BJ (cell line): ENCODE measurements at regions not wholly inside any gene's neighbourhood (a gene's known extent, or its start where the extent isn't known, plus 50 kb on each side); places are given as distances from the start of the nearest gene placed in this dataset.

ENCODE experiments used
- CTCF ChIA-PET: fragments of 350-600 bp; formaldehyde crosslinking; extraction: SDS; loops from one replicate; lab custom pipeline; 2021; ENCODE audit warnings: antibody characterized with exemption, inconsistent platforms; lab: Yijun Ruan, JAX
- POLR2A ChIA-PET: fragments of 300-600 bp; sonication (Branson Sonifier 250); formaldehyde crosslinking; extraction: SDS; loops from one replicate; lab custom pipeline; 2021; ENCODE audit warnings: antibody characterized with exemption; lab: Charles Lee
- DNase-seq: peaks from one replicate; pipeline ENCODE4 v3.0.0-alpha.2; 2011; ENCODE audit warnings: low read depth
- H3K27me3 ChIP-seq: 2 replicates; pipeline ENCODE4 v1.6.0; 2011; ENCODE audit warnings: low read length; ENCODE audit not compliant: control insufficient read depth, insufficient read depth
- H3K36me3 ChIP-seq: 2 replicates; pipeline ENCODE4 v1.5.1; 2011; ENCODE audit warnings: low read length; ENCODE audit not compliant: control insufficient read depth, insufficient read depth
- H3K4me3 ChIP-seq: 2 replicates; pipeline ENCODE4 v1.5.1; 2011; ENCODE audit warnings: low read depth, mild to moderate bottlenecking, control low read depth, low read length
- CTCF ChIP-seq: IDR thresholded peaks from 2 replicates; pipeline ENCODE4 v1.5.1; 2011; ENCODE audit warnings: low read depth, mild to moderate bottlenecking, control low read depth, inconsistent platforms, low read length, moderate library complexity; ENCODE audit not compliant: insufficient read depth

DNA sequence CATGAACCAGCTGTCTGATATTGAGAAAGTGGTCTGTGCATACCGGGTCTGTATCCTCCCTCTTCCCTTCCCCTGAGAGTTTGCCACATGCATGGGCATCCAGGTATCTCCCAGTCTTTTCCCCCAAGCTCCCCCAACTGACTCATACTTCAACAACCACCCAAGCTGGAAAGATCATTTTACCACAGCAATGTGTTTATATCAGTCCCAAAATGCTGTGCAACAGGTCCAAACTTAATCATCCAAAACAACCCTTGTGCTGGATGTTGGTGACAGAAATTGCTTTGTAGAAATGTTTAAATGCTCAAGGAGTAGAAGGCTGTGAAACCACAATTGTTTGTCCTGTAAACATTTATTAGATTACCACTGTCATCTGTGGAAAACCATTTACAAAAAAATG lies 286.8 kb upstream of the KLF3 start:
- Histone ChIP-seq H3K27me3 (no peaks in the 10 kb centered on the region; the same call in 1 of the 2 replicates), H3K4me3 (no peak overlapping the region), H3K36me3 (no peaks in the 10 kb centered on the region)
- DNase-seq = no peak
- no peak for TF ChIP-seq CTCF
- ChIA-PET POLR2A (interaction anchor here (0.5 kb wide), 1 partner anchor 166 kb away, joined by 6 read pairs; no protein-coding TSS in a partner anchor), CTCF (no interaction called here)

DNA sequence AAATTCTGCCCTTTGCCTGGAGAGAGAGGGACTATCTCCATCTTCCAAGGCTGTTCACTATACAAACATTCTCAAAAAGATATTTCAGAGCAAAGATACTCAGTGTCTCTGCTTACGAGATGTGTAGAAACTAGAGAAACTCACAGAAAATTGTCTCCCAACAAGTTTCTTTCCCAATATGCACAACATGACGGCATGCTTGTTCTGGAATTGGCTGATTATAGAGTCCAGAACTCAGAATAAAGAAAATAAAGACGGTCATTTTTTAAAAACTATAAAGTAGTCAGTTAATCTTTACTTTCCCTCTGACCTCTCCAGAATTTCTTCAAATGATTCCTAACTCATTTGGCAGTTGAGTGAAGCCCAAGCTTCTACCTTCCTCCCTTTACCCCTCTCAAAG lies 285.5 kb upstream of the KLF3 start:
- ChIA-PET CTCF (no interaction called here), POLR2A (no interaction called here)
- TF ChIP-seq CTCF = no peak
- Histone ChIP-seq H3K36me3 (no peaks in the 10 kb centered on the region), H3K27me3 (no peaks in the 10 kb centered on the region; the same call in 1 of the 2 replicates), H3K4me3 (no peak overlapping the region)
- no peak for DNase-seq

DNA sequence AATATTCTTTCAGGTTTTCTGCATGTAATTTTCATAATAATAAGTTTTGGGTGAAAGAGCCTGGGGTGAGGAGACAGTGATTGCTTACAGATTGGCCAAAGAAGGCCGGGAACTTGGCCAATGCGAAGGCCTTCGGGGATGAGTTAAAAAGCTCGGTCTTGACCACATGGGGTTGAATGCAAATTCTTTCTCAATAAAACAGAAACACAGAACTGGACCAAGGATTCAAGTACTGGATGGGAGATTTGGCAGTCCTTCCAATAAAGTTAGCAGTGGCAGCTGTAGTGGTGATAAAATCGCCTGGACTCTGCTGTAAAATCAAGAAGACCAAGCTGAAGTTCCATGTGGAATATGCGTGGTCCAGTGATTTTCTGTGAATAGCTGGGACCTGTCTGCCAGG lies 282.2 kb upstream of the KLF3 start:
- H3K36me3 ChIP-seq = no peaks in the 10 kb centered on the region
- no peak overlapping the region for H3K4me3 ChIP-seq
- ChIA-PET POLR2A (no interaction called here), CTCF (no interaction called here)
- no peak for DNase-seq
- H3K27me3 ChIP-seq = peaks cover 1% of the 10 kb centered on the region
- TF ChIP-seq CTCF = no peak

GRCh38 chr4:38382520-38382919 lies 281.5 kb upstream of the KLF3 start:
- ChIA-PET CTCF (no interaction called here), POLR2A (no interaction called here)
- no peak for DNase-seq
- Histone ChIP-seq H3K4me3 (no peak overlapping the region), H3K27me3 (peaks cover 1% of the 10 kb centered on the region), H3K36me3 (no peaks in the 10 kb centered on the region)
- TF ChIP-seq CTCF = no peak

- H3K27me3 ChIP-seq = peaks cover 1% of the 10 kb centered on the region
- H3K4me3 ChIP-seq = no peak overlapping the region
- no peaks in the 10 kb centered on the region for H3K36me3 ChIP-seq
- TF ChIP-seq CTCF = no peak
- ChIA-PET CTCF (no interaction called here), POLR2A (no interaction called here)
- DNase-seq = no peak
These were observed 280.3 kb upstream of the KLF3 start for GRCh38 chr4:38383646-38384121.
